Skeletal muscle tissue (tissue), 1 donor: ENCODE measurements at regions not wholly inside any gene's neighbourhood (a gene's known extent, or its start where the extent isn't known, plus 50 kb on each side); places are given as distances from the start of the nearest gene placed in this dataset. TPM values are rescaled to one million over a fixed set of nuclear protein-coding genes. Genes with fewer than 3 reads are reported as not detected.

Experiments used
- small RNA-seq: library from RNA; depleted of rRNA; stranded (forward); fragments of <200 nt; gene quantifications from one replicate; pipeline ENCODE3, GENCODE V24; 2014

Small RNA genes in the stretch of these regions (small RNA-seq; reads per million reads assigned to genes)
- gene RF00019: not detected
